ENCODE measurements at regions not wholly inside any gene's neighbourhood (a gene's known extent, or its start where the extent isn't known, plus 50 kb on each side); places are given as distances from the start of the nearest gene placed in this dataset.

DNA sequence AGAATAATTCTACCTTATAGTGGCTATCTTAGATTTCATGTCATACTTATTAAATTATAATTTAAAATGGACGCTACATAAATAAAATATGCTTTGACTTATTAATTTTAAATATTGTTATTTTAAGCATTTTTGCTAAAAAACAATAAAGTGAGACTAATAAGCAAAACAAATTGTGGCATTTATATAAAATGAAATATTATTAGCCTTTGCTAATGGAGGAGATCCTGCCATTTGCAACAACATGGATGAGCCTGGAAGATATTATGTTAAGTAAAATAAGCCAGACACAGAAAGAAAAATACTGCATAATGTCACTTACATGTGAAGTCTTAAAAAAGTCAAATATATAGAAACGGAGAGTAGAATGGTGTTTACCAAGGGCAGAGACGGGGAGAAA, 54.8 kb upstream of the PIK3R4 start:
- Histone ChIP-seq H4K5ac (ENCODE audit: insufficient read length, low read depth, low read length) (no peak overlapping the region), H2AFZ (ENCODE audit: low read length) (no peak overlapping the region), H2BK20ac (ENCODE audit: low read depth, low read length, poor library complexity, severe bottlenecking) (no peak overlapping the region), H3K4me2 (ENCODE audit: insufficient read depth, insufficient read length, low read length) (no peak overlapping the region), H2BK120ac (ENCODE audit: low read depth, low read length, poor library complexity, severe bottlenecking) (no peak overlapping the region), H4K8ac (replicated peaks; ENCODE audit: insufficient read length, low read depth, low read length) (no peak overlapping the region), H3K79me2 (ENCODE audit: insufficient read depth, low read length) (no peaks in the 10 kb centered on the region), H3K18ac (ENCODE audit: insufficient read length, low read depth, low read length) (no peak overlapping the region), H3K23me2 (ENCODE audit: insufficient read length, low read depth, low read length, poor library complexity, severe bottlenecking) (no peaks in the 10 kb centered on the region), H2BK12ac (ENCODE audit: insufficient read length, low read depth, low read length) (no peak overlapping the region), H3K4ac (ENCODE audit: low read depth, low read length) (no peak overlapping the region), H2AK5ac (ENCODE audit: insufficient read length, low read length) (no peak overlapping the region), H3K56ac (ENCODE audit: insufficient read length, low read depth, low read length) (no peak overlapping the region), H3K4me1 (ENCODE audit: insufficient read depth, low read length) (no peaks in the 10 kb centered on the region), H3T11ph (ENCODE audit: low read length) (no peak overlapping the region), H4K20me1 (ENCODE audit: control insufficient read depth, insufficient read depth, insufficient read length) (no peaks in the 10 kb centered on the region), H3K79me1 (ENCODE audit: insufficient read depth, low read depth, low read length, poor library complexity, severe bottlenecking) (no peaks in the 10 kb centered on the region), H3K9me3 (ENCODE audit: control insufficient read depth, low read depth, low read length) (no peaks in the 10 kb centered on the region), H4K91ac (ENCODE audit: insufficient read length, low read depth, low read length) (no peak overlapping the region), H3K23ac (ENCODE audit: insufficient read length, low read depth, low read length) (no peak overlapping the region), H3K27ac (ENCODE audit: insufficient read length, low read depth, low read length) (no peak overlapping the region), H3K9ac (ENCODE audit: extremely low read depth, insufficient read length, low read length) (no peak overlapping the region), H3K14ac (ENCODE audit: insufficient read depth, low read length) (no peak overlapping the region), H2BK5ac (ENCODE audit: insufficient read length, low read length) (no peak overlapping the region), H2BK15ac (ENCODE audit: low read depth, low read length) (no peak overlapping the region), H3K27me3 (ENCODE audit: insufficient read depth, low read length) (no peaks in the 10 kb centered on the region)
- peaks cover 4 to 20% (median 18%) of the 10 kb centered on the region in 3 experiments for H3K36me3 Mint-ChIP-seq (ENCODE audit: insufficient read depth in 1 of 3, low read depth in 3 of 3)
- no CpG with 5 or more reads among the region's 3 CpGs for WGBS (ENCODE audit: extremely low coverage, insufficient read length, low lambda C conversion rate)
- H3K27ac Mint-ChIP-seq = no peak overlapping the region
- DNase-seq = no peak
- TF ChIP-seq, protein P1, sequence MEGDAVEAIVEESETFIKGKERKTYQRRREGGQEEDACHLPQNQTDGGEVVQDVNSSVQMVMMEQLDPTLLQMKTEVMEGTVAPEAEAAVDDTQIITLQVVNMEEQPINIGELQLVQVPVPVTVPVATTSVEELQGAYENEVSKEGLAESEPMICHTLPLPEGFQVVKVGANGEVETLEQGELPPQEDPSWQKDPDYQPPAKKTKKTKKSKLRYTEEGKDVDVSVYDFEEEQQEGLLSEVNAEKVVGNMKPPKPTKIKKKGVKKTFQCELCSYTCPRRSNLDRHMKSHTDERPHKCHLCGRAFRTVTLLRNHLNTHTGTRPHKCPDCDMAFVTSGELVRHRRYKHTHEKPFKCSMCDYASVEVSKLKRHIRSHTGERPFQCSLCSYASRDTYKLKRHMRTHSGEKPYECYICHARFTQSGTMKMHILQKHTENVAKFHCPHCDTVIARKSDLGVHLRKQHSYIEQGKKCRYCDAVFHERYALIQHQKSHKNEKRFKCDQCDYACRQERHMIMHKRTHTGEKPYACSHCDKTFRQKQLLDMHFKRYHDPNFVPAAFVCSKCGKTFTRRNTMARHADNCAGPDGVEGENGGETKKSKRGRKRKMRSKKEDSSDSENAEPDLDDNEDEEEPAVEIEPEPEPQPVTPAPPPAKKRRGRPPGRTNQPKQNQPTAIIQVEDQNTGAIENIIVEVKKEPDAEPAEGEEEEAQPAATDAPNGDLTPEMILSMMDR (conservative IDR thresholded peaks at IDR 0.05) = no peak
- no peak overlapping the region for H3K4me3 Mint-ChIP-seq
- peaks cover 22% of the 10 kb centered on the region in 2 experiments for H3K9me3 Mint-ChIP-seq
- H3K4me1 Mint-ChIP-seq = peaks cover 6 to 7% of the 10 kb centered on the region in 2 experiments
- H3K27me3 Mint-ChIP-seq (ENCODE audit: low read depth) = peaks cover 1% of the 10 kb centered on the region; the same call in 1 of the 2 replicates
